ENCODE measurements at regions not wholly inside any gene's neighbourhood (a gene's known extent, or its start where the extent isn't known, plus 50 kb on each side); places are given as distances from the start of the nearest gene placed in this dataset.
A peak's percentile ranks its signal among the peaks of the same experiment; 100 is the strongest.
"Not testable (repeated sequence)": the region's sequence is repeated elsewhere in the genome, so short reads cannot be mapped to it uniquely, and the experiment has no call there.

GRCh38 chr1:103469801-103470200, 55.7 kb upstream of the RNPC3 start:
- DNase-seq: no peak

DNA sequence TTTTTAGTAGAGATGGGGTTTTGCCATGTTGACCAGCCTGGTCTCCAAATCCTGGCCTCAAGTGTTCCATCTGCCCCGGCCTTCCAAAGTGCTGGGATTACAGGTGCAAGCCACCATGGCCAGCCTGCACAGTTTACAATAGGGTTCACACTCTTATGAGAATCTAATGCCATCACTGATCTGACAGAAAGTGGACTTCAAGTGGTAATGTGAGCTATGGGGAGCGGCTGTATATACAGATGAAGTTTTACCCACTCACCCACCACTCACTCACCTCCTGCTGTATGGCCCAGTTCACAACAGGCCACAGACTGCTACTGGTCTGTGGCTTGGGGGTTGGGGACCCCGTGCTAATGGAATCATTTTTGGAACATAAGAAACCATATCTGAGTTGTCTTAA, 58.4 kb upstream of the RNPC3 start:
- no peak for DNase-seq

DNA sequence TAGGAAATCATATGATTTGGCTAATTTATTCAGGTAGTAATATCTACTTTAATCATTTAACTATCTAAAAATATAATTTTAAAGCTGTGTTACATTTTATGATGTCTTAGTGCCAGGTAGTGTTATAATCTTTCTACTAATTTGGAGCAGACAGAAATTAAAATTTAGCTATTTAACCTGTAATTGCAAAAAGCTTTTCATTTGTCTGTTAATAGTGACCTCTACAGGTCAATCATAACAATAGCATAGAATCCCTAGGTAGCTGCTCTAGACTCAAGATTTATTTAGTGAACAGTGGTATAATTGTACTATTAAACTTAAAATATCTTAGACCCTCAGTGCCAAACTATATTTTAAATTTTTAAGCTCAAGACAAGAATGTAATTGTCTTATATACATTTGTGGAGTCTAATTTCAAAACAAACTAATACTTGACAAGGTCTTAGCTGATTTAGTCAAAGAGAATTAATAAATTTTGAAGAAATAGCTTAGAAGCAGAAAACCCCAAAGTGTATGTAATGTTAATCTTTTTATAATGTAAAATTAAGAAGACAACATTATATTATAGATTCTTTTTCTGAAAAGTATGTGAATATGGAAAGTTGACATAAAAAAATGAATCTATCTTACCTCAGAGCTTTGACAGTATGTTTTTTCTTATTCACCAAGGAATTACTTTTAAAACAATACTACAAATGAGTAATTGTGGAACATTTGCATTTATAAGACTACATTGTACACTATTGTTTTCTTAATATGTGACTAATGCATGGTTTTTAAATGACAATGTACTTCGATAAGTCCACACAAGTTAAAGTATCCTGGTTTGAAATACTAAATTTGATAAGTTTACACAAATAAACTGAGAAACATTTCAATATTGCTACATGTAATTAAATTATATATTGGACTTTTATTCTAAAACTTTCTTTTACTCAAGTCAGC, 64.1 kb upstream of the RNPC3 start:
- peak; percentile 12 to 43 (median 39) for DNase-seq

GRCh38 chr1:103460511-103460910, 65.0 kb upstream of the RNPC3 start:
- DNase-seq: no peak

DNA sequence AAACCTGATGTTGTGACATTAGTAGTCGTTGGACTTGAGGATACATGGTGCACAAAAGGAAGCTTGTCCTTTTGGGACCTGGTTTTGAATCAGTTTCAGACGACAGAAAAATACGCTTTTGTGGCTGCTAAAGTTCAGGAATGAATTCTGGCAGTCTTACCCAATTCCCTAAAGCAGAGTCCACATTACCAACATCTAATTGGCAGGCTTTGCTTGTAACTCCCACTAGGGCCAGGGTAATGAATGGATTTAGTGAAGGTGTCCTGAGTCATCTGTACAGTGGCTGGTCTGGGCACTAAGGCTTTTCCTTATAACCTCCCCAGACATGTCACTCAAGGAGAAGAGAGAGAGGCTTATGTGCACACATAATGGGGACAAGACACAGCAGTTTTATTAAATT, 66.2 kb upstream of the RNPC3 start:
- no peak for DNase-seq

DNA sequence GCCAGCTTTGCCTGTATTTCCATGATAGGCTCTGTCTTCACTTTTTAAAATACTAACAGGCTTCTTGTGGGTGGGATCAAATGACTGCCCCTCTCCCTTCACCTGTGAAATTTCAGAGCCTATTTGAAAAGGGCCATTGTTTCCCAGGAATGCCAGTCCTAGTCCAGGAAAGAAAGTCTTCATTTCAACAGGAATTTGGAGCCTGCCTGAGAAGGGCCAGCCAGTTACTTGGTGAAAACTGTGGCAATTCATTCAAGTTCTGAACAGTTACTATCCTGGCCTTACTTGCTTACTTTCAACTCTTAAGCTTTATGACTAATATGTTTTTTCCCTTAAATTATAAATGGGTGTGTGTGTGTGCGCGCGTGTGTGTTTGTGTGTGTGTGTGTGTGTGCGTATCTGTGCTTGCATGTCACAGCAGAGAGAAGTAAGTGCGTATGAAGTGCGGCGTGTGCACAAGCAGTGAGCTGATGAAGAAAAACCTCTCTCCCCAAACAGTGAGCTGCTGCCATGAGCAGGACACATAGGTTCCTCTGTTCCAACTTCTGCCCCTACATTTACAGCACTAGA, 67.5 kb upstream of the RNPC3 start:
- no peak for DNase-seq

DNA sequence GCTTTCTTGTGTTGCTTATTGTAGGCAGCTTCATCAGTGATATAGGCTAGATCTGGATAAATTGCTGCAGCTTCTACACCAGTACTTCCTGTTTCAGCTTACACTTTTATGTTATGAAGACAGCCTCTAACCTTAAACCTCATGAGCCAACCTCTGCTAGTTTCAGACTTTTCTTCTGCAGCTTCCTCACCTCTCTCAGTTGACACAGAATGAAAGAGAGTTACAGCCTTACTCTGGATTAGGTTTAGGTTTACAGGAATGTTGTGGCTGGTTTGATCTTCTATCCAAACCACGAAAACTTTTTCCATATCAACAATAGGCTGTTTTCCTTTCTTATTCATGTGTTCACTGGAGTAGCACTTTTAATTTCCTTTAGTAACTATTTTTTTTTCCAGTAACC, 76.9 kb upstream of the RNPC3 start:
- no peak for DNase-seq

GRCh38 chr1:103447471-103447870, 78.0 kb upstream of the RNPC3 start:
- DNase-seq: no peak

DNA sequence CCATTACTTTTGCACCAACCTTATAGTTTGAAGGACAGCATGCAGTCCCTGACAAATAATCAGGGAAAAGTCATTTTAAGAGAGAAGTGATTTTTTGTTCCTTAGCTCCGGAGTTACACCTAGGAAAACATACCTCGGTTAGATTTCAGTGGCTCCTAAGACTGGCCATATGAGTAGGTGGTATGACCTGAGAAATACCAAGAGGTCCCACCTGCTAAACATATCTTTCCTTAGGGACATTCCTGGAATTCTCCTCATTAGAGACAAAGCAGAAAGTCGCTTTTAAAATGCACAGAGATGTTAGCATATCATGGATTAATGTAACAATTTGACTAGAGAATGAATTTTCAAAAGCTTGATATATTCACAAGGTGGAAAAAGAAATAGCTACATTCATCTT, 84.2 kb upstream of the RNPC3 start:
- no peak for DNase-seq

GRCh38 chr1:103436568-103437100, 88.9 kb upstream of the RNPC3 start:
- not testable (repeated sequence) for DNase-seq

DNA sequence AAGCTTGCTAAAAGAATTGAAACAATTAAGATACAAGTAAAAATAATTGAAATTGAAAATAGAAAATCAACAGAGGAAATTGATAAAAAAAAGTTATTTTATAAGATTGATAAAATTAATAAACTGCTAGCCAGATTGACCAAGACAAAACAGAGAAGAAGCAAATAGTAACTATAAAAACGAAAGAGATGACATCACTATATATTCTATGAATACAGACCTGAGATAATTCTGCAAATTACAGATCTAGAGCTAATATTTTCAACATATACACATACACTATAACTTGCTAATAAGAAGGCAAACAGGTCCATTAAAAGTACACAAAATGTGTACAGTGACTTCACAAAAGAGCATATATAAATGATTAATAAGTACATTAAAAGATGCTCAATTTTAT, 90.1 kb upstream of the RNPC3 start:
- no peak for DNase-seq

GRCh38 chr1:103424650-103425049, 100.8 kb upstream of the RNPC3 start:
- no peak for DNase-seq

- DNase-seq: no peak
Measured at GRCh38 chr1:103416681-103417286, 108.7 kb upstream of the RNPC3 start.

DNA sequence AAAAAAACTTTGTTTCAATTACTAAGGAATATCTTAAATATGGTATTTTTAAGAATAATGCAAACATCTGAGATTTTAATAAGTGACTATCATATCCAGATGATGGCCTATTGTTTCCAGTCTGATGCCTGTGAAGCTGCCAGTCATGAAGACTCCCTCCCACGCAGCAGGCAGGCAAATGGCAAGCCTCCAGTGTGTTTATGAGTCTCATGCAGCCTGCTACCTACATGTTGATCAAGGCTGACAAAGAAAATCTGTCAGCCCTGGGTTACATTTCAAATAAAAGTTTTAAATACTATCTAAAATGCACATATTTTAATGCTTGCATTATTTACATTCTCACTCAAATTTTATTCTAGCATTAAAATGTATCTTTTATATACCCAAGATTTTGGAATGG, 137.6 kb upstream of the RNPC3 start:
- DNase-seq: no peak

- DNase-seq: no peak
Measured at GRCh38 chr1:103373991-103374390, 151.5 kb upstream of the RNPC3 start.

- DNase-seq: no peak
Measured at GRCh38 chr1:103372866-103373265, 152.6 kb upstream of the RNPC3 start.

DNA sequence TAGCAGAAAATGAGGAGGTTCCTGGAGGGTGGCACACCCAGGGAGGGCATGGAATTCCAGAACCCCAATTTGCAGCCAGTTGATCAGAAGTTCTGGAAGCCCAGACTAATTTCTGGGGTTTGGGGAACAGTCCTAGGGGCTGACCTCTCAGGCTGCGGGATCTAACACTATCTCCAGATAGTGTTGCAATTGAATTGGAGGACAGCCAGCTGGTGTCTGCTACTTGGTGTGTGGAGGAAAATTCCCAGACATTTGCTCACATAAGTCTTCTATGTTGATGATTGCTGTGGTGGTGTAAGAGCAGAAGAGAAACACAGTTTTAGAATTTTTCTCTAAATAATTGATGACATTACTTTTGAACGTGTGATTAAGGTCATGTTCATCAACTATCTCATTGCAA, 154.3 kb upstream of the RNPC3 start:
- no peak for DNase-seq

DNA sequence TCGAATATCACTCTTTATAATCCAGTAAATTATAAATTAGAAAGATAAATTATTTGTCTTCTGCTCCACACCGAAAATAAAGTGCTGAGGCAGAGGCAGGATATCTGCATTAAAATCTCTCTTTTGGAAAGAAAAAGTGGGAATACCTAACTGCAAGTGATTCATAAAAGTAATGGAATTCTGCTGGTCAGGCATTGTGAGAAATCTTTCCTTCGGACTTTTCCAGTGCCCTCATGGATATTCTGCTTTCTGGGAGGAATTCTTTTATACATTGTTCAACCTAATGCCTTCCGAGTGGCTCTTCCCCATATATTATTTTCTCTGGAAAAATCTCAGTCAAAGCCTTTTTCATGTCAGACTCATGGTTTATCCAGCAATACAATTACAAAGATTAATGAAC, 158.3 kb upstream of the RNPC3 start:
- DNase-seq: no peak

- DNase-seq: no peak
Measured at GRCh38 chr1:103365860-103366569, 159.5 kb upstream of the RNPC3 start.

DNA sequence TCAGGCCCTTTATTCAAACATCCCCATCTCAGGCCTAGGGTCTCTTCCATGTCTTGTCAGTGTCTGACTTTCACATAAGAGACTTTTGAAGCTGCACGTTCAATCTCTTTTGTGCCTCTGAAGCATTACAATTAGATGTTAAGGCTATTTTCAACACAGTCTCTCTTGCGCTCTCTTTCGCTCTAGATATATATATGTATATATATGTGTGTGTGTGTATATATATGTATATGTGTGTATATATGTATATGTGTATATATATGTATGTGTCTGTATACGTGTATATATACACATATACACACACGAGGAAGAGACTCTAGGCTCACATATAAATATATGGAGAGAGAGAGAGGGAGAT, 162.5 kb upstream of the RNPC3 start:
- DNase-seq: no peak

GRCh38 chr1:103362348-103363007, 163.0 kb upstream of the RNPC3 start:
- no peak for DNase-seq

DNA sequence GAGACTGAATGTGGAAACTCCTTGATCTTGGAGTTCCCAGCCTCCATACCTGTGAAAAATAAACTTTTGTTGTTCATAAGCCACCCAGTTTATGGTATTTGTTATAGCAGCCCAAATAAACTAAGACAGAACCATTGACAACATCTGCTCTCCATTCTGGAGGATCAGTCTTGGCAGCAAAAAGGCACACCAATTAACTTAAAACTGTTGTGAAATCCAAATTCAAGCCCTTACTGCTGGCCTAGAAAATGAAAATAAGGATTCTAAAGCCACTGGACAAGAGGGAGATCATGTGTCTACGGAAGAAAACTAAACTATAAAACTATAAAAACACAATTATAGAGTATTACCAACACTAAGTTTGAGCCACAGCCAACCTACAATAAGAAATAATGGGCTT, 172.1 kb upstream of the RNPC3 start:
- DNase-seq: no peak

GRCh38 chr1:103348136-103348535, 177.4 kb upstream of the RNPC3 start:
- no peak for DNase-seq
